Neural progenitor cell (in vitro differentiated cells): ENCODE measurements at regions not wholly inside any gene's neighbourhood (a gene's known extent, or its start where the extent isn't known, plus 50 kb on each side); places are given as distances from the start of the nearest gene placed in this dataset.

Source experiments
- EZH2 ChIP-seq: fragments of 200-600 bp; sonication (generic); IDR thresholded peaks from 2 replicates; pipeline ENCODE4 v1.6.1; 2017; ENCODE audit warnings: antibody characterized with exemption, mild to moderate bottlenecking, moderate library complexity
- TF ChIP-seq, protein P1 (sequence below): fragments of 200-600 bp; sonication (generic); IDR thresholded peaks from 2 replicates; pipeline ENCODE4 v1.5.1; 2017; ENCODE audit warnings: antibody characterized with exemption, mild to moderate bottlenecking

DNA sequence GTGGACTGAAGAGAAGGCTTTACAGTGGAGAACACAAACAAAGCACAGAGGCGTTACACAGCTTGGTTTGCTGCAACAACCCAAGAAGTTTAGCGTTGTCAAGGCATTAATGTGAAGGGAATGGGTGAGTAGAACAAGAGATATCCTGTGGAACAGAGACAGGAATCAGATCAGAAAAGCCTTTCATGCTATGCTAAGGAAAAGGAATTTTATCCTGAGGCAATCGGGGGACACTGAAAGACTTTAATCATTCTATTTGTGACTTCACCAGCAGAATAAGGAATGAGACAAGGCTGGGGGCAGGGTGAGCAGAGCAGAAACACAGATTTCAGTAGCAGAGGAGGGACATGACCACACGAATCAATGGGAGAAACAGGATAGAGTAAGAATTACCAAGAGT, 600.7 kb downstream of the IRS1 start:
- TF ChIP-seq, protein P1, sequence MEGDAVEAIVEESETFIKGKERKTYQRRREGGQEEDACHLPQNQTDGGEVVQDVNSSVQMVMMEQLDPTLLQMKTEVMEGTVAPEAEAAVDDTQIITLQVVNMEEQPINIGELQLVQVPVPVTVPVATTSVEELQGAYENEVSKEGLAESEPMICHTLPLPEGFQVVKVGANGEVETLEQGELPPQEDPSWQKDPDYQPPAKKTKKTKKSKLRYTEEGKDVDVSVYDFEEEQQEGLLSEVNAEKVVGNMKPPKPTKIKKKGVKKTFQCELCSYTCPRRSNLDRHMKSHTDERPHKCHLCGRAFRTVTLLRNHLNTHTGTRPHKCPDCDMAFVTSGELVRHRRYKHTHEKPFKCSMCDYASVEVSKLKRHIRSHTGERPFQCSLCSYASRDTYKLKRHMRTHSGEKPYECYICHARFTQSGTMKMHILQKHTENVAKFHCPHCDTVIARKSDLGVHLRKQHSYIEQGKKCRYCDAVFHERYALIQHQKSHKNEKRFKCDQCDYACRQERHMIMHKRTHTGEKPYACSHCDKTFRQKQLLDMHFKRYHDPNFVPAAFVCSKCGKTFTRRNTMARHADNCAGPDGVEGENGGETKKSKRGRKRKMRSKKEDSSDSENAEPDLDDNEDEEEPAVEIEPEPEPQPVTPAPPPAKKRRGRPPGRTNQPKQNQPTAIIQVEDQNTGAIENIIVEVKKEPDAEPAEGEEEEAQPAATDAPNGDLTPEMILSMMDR = no peak
- TF ChIP-seq EZH2 = no peak
